Gastrocnemius medialis (tissue), 4 donors: ENCODE measurements at regions not wholly inside any gene's neighbourhood (a gene's known extent, or its start where the extent isn't known, plus 50 kb on each side); places are given as distances from the start of the nearest gene placed in this dataset.

Experiments
- POLR2A ChIP-seq, 2 donors: fragments of 450-650 bp; IDR thresholded peaks; one replicate each; pipeline ENCODE4 v1.6.1; 2017; ENCODE audit warnings: antibody characterized with exemption in 2 of 2, mild to moderate bottlenecking in 2 of 2, moderate library complexity in 2 of 2
- TF ChIP-seq, protein P1 (sequence below), 5 experiments: fragments of 450-650 bp in 3 of 5; fragments of 200-600 bp in 2 of 5; sonication (generic) in 2 of 5; IDR thresholded peaks in 4 of 5; conservative IDR thresholded peaks in 1 of 5; 1 replicate in 4 of 5; 2 replicates in 1 of 5; pipeline ENCODE4 v1.5.1; 2016 to 2019; ENCODE audit warnings: antibody characterized with exemption in 5 of 5, mild to moderate bottlenecking in 3 of 5, moderate library complexity in 3 of 5

- TF ChIP-seq, protein P1, sequence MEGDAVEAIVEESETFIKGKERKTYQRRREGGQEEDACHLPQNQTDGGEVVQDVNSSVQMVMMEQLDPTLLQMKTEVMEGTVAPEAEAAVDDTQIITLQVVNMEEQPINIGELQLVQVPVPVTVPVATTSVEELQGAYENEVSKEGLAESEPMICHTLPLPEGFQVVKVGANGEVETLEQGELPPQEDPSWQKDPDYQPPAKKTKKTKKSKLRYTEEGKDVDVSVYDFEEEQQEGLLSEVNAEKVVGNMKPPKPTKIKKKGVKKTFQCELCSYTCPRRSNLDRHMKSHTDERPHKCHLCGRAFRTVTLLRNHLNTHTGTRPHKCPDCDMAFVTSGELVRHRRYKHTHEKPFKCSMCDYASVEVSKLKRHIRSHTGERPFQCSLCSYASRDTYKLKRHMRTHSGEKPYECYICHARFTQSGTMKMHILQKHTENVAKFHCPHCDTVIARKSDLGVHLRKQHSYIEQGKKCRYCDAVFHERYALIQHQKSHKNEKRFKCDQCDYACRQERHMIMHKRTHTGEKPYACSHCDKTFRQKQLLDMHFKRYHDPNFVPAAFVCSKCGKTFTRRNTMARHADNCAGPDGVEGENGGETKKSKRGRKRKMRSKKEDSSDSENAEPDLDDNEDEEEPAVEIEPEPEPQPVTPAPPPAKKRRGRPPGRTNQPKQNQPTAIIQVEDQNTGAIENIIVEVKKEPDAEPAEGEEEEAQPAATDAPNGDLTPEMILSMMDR (IDR thresholded peaks at IDR 0.05 in 4 of 5, conservative IDR thresholded peaks at IDR 0.05 in 1 of 5), result no peak
- TF ChIP-seq POLR2A (IDR thresholded peaks at IDR 0.05), result no peak
These were observed 412.2 kb upstream of the ARX start for GRCh38 chrX:25427873-25428555.
